ENCODE measurements at regions not wholly inside any gene's neighbourhood (a gene's known extent, or its start where the extent isn't known, plus 50 kb on each side); places are given as distances from the start of the nearest gene placed in this dataset.

- Histone ChIP-seq H3K4me3 (ENCODE audit: low read depth, low read length) (no peak overlapping the region), H3K27ac (ENCODE audit: extremely low read depth, low read depth, low read length) (no peak overlapping the region), H3K9me3 (ENCODE audit: control insufficient read depth, insufficient read depth, low read depth, low read length) (no peaks in the 10 kb centered on the region), H3K4me1 (ENCODE audit: control insufficient read depth, insufficient read depth, low read length) (no peaks in the 10 kb centered on the region), H3K36me3 (ENCODE audit: control insufficient read depth in 2 of 2, insufficient read depth in 1 of 2, low read length in 2 of 2) (no peaks in the 10 kb centered on the region)
- TF ChIP-seq ATF2 (tag by site-specific recombination; IDR thresholded peaks at IDR 0.05; ENCODE audit: low read depth), result no peak
- no peak for TF ChIP-seq ZSCAN5A (tag by site-specific recombination; IDR thresholded peaks at IDR 0.05)
- no peak for TF ChIP-seq ZNF146 (tag by site-specific recombination; IDR thresholded peaks at IDR 0.05)
- no peak for TF ChIP-seq ZNF423 (tag by site-specific recombination; IDR thresholded peaks at IDR 0.05)
- no peak for TF ChIP-seq ZNF530 (tag by site-specific recombination; IDR thresholded peaks at IDR 0.05; ENCODE audit: low read depth)
- no peak for TF ChIP-seq ZBTB6 (tag by site-specific recombination; IDR thresholded peaks at IDR 0.05)
- no peak for TF ChIP-seq ZNF514 (tag by site-specific recombination; IDR thresholded peaks at IDR 0.05)
- no peak for TF ChIP-seq ZNF341 (tag by site-specific recombination; IDR thresholded peaks at IDR 0.05; ENCODE audit: low read depth)
- no peak for TF ChIP-seq ZNF211 (tag by site-specific recombination; IDR thresholded peaks at IDR 0.05; ENCODE audit: low read depth)
- no peak for TF ChIP-seq ZNF132 (tag by site-specific recombination; IDR thresholded peaks at IDR 0.05; ENCODE audit: borderline replicate concordance)
- TF ChIP-seq PRDM10 (tag by site-specific recombination; IDR thresholded peaks at IDR 0.05), result no peak
- TF ChIP-seq ZFP69B (tag by site-specific recombination; IDR thresholded peaks at IDR 0.05), result no peak
- no peak for TF ChIP-seq ZNF843 (tag by site-specific recombination; IDR thresholded peaks at IDR 0.05)
- no peak for TF ChIP-seq ZNF350 (tag by site-specific recombination; IDR thresholded peaks at IDR 0.05)
- no peak for TF ChIP-seq ZNF660 (tag by site-specific recombination; IDR thresholded peaks at IDR 0.05)
- ChIA-PET POLR2A (no interaction called here), CTCF (no interaction called here)
Observed at GRCh38 chr2:194826241-194826640, 830.8 kb upstream of the SLC39A10 start.

GRCh38 chr2:194824450-194824849, 832.6 kb upstream of the SLC39A10 start:
- TF ChIP-seq ZBTB8A (tag by site-specific recombination; IDR thresholded peaks at IDR 0.05) (no peak), OSR2 (tag by site-specific recombination; IDR thresholded peaks at IDR 0.05) (no peak), ZNF274 (IDR thresholded peaks at IDR 0.05; ENCODE audit: low read length) (no peak), ZNF274 (tag by site-specific recombination; IDR thresholded peaks at IDR 0.05; ENCODE audit: borderline replicate concordance) (no peak)
- POLR2A ChIA-PET, result no interaction called here
- Histone ChIP-seq H3K9me3 (ENCODE audit: control insufficient read depth, insufficient read depth, low read depth, low read length) (no peaks in the 10 kb centered on the region), H3K27ac (ENCODE audit: extremely low read depth, low read depth, low read length) (no peak overlapping the region), H3K4me3 (ENCODE audit: low read depth, low read length) (no peak overlapping the region), H3K4me1 (ENCODE audit: control insufficient read depth, insufficient read depth, low read length) (no peaks in the 10 kb centered on the region), H3K36me3 (ENCODE audit: control insufficient read depth in 2 of 2, insufficient read depth in 1 of 2, low read length in 2 of 2) (no peaks in the 10 kb centered on the region)
- CTCF ChIA-PET, result interaction anchor here (0.6 kb wide), 1 partner anchor 252 kb away, joined by 3 read pairs; no protein-coding TSS in a partner anchor
